Esophagus squamous epithelium (tissue), 4 donors: ENCODE measurements at regions not wholly inside any gene's neighbourhood (a gene's known extent, or its start where the extent isn't known, plus 50 kb on each side); places are given as distances from the start of the nearest gene placed in this dataset.

Experiments
- POLR2A ChIP-seq, 4 donors: fragments of 450-650 bp; IDR thresholded peaks; one replicate each; pipeline ENCODE4 v1.6.1; 2017; ENCODE audit warnings: antibody characterized with exemption in 4 of 4, mild to moderate bottlenecking in 4 of 4, moderate library complexity in 3 of 4
- TF ChIP-seq, protein P1 (sequence below), 6 experiments: fragments of 450-650 bp in 4 of 6; fragments of 200-600 bp in 2 of 6; sonication (generic) in 2 of 6; IDR thresholded peaks; one replicate each; pipeline ENCODE4 v1.5.1; 2016 to 2019; ENCODE audit warnings: antibody characterized with exemption in 6 of 6, mild to moderate bottlenecking in 4 of 6, moderate library complexity in 4 of 6

GRCh38 chr1:90550626-90551406 is 166.3 kb downstream of the BARHL2 start:
- TF ChIP-seq, protein P1, sequence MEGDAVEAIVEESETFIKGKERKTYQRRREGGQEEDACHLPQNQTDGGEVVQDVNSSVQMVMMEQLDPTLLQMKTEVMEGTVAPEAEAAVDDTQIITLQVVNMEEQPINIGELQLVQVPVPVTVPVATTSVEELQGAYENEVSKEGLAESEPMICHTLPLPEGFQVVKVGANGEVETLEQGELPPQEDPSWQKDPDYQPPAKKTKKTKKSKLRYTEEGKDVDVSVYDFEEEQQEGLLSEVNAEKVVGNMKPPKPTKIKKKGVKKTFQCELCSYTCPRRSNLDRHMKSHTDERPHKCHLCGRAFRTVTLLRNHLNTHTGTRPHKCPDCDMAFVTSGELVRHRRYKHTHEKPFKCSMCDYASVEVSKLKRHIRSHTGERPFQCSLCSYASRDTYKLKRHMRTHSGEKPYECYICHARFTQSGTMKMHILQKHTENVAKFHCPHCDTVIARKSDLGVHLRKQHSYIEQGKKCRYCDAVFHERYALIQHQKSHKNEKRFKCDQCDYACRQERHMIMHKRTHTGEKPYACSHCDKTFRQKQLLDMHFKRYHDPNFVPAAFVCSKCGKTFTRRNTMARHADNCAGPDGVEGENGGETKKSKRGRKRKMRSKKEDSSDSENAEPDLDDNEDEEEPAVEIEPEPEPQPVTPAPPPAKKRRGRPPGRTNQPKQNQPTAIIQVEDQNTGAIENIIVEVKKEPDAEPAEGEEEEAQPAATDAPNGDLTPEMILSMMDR (IDR thresholded peaks at IDR 0.05) = no peak
- no peak for TF ChIP-seq POLR2A (IDR thresholded peaks at IDR 0.05)
